Hepatocyte (in vitro differentiated cells): ENCODE measurements at regions not wholly inside any gene's neighbourhood (a gene's known extent, or its start where the extent isn't known, plus 50 kb on each side); places are given as distances from the start of the nearest gene placed in this dataset.

Source experiments
- CTCF ChIP-seq: fragments of 200-600 bp; sonication (generic); IDR thresholded peaks from 2 replicates; pipeline ENCODE4 v1.5.1; 2016; ENCODE audit warnings: antibody characterized with exemption, mild to moderate bottlenecking; ENCODE audit not compliant: poor library complexity
- EZH2phosphoT487 ChIP-seq: fragments of 200-600 bp; sonication (generic); IDR thresholded peaks from one replicate; pipeline ENCODE4 v1.6.1; 2018; ENCODE audit warnings: antibody characterized with exemption, mild to moderate bottlenecking, low read depth, moderate library complexity; ENCODE audit not compliant: unreplicated experiment, severe bottlenecking

GRCh38 chr12:92601680-92602079 is 101.1 kb upstream of the PLEKHG7 start:
- no peak for TF ChIP-seq EZH2phosphoT487
- TF ChIP-seq CTCF: no peak
